Natural killer cell treated with Interleukin-12 subunit alpha and Interleukin-12 subunit beta and Interleukin-15 and Interleukin-18, amount 100 ng/mL, for 72 hours (primary cell): ENCODE measurements at regions not wholly inside any gene's neighbourhood (a gene's known extent, or its start where the extent isn't known, plus 50 kb on each side); places are given as distances from the start of the nearest gene placed in this dataset.

Source experiments
- ATAC-seq, 2 donors: fragments of 150-1000 bp; cut with Tn5 transposase in 1 of 2; sonication (Bioruptor Pico), chemical (Tn5 transposase) in 1 of 2; 2 replicates each; pipeline ENCODE4 v1.10.0; 2021
- DNase-seq: peaks from one replicate; pipeline ENCODE4 v3.0.0; 2022; ENCODE audit warnings: low spot score
- H3K27ac Mint-ChIP-seq, 2 donors: 1 replicate in 1 of 2; 2 replicates in 1 of 2; pipeline ENCODE4 v1.8.0; 2022; ENCODE audit warnings: mixed read lengths in 2 of 2, mild to moderate bottlenecking in 1 of 2, moderate library complexity in 1 of 2
- H3K27me3 Mint-ChIP-seq, 2 donors: 1 replicate in 1 of 2; 2 replicates in 1 of 2; pipeline ENCODE4 v1.8.0; 2022; ENCODE audit warnings: mixed read lengths in 2 of 2
- H3K36me3 Mint-ChIP-seq: one replicate; pipeline ENCODE4 v1.8.0; 2022; ENCODE audit warnings: mixed read lengths
- H3K4me1 Mint-ChIP-seq, 2 donors: 1 replicate in 1 of 2; 2 replicates in 1 of 2; pipeline ENCODE4 v1.8.0; 2022; ENCODE audit warnings: low read depth in 2 of 2, mixed read lengths in 2 of 2, mild to moderate bottlenecking in 1 of 2
- H3K4me3 Mint-ChIP-seq: one replicate; pipeline ENCODE4 v1.8.0; 2022; ENCODE audit warnings: mixed read lengths
- H3K9me3 Mint-ChIP-seq: 2 replicates; pipeline ENCODE4 v1.8.0; 2022; ENCODE audit warnings: mixed read lengths

DNA sequence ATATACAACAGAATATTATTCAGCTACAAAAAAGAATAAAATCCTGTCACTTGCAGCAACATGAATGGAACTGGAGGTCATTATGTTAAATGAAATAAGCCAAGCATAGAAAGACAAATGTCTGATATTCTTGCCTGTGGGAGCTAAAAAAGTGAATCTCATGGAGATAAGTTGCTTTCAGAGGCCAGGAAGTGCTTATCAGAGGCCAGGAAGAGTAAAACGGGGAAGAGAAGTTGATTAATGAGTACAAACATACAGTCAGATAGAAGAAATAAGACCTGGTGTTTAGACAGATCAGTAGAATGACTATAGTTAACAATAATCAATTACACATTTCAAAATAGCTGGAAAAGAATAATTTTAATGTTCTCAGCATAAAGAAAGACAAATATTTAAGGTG, 54.4 kb upstream of the CPHXL start:
- Mint-ChIP-seq H3K4me1 (no peaks in the 10 kb centered on the region), H3K4me3 (no peak overlapping the region), H3K27ac (no peak overlapping the region), H3K27me3 (peaks cover 40 to 72% of the 10 kb centered on the region in 2 donors), H3K9me3 (no peaks in the 10 kb centered on the region), H3K36me3 (no peaks in the 10 kb centered on the region)
- DNase-seq (no peak), ATAC-seq (no peak)

GRCh38 chr16:75781683-75782343, 55.5 kb upstream of the CPHXL start:
- DNase-seq (no peak), ATAC-seq (no peak)
- H3K4me3 Mint-ChIP-seq, result no peak overlapping the region
- H3K36me3 Mint-ChIP-seq, result no peaks in the 10 kb centered on the region
- H3K27ac Mint-ChIP-seq, result no peak overlapping the region
- H3K9me3 Mint-ChIP-seq, result no peaks in the 10 kb centered on the region
- peaks cover 40 to 68% of the 10 kb centered on the region in 2 donors for H3K27me3 Mint-ChIP-seq
- H3K4me1 Mint-ChIP-seq, result no peaks in the 10 kb centered on the region

DNA sequence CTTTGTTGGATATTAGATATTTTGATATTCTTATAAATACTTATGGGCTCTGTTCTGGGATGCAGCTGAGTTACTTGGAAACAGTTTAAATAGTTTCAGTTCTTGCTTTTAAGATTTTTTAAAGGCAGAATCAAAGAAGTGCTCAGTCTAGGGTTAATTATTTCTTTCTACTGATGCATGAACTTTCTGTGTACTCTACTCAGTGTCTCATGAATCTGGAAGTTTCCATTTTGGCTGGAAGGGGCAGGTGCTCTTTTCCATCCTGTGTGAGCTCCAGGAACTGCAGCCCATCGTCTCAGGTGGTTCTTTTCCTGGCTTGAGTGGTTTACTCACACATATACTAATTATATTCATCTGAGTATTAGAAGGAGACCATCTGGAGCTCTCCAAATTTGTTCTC, 61.1 kb upstream of the CPHXL start:
- peaks cover 28 to 44% of the 10 kb centered on the region in 2 donors for H3K27me3 Mint-ChIP-seq
- ATAC-seq (no peak), DNase-seq (no peak)
- no peak overlapping the region for H3K4me3 Mint-ChIP-seq
- no peak overlapping the region for H3K27ac Mint-ChIP-seq
- no peaks in the 10 kb centered on the region for H3K4me1 Mint-ChIP-seq
- no peaks in the 10 kb centered on the region for H3K9me3 Mint-ChIP-seq
- H3K36me3 Mint-ChIP-seq, result no peaks in the 10 kb centered on the region

DNA sequence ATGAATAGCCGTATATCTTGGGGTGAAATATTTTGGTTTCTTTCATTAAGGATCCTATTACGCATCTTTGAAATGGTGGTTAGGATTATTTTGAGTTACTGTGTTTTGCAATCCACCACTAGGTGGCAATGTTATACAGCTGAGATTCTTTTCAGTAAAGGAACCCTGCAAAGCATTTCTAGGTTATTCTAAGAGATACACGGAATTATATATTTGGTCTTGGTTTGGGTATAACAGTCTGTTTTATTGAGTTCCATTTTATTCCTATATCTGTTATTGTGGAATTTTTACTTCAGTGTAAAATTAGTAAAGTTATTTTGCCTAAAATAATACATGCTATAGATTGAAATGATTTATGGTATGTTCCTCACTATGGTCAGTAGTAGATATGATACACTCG, 62.9 kb upstream of the CPHXL start:
- Mint-ChIP-seq H3K4me3 (no peak overlapping the region), H3K27ac (no peak overlapping the region), H3K36me3 (no peaks in the 10 kb centered on the region), H3K27me3 (peaks cover 18 to 34% of the 10 kb centered on the region in 2 donors), H3K4me1 (no peaks in the 10 kb centered on the region), H3K9me3 (no peaks in the 10 kb centered on the region)
- no peak for ATAC-seq
- no peak for DNase-seq

- Mint-ChIP-seq H3K4me1 (no peaks in the 10 kb centered on the region), H3K36me3 (no peaks in the 10 kb centered on the region), H3K27ac (no peak overlapping the region), H3K9me3 (no peaks in the 10 kb centered on the region), H3K4me3 (no peak overlapping the region), H3K27me3 (peaks cover 1 to 32% of the 10 kb centered on the region in 2 donors)
- no peak for ATAC-seq
- no peak for DNase-seq
These were observed 66.6 kb upstream of the CPHXL start for GRCh38 chr16:75792771-75793492.

GRCh38 chr16:75793641-75794040, 67.4 kb upstream of the CPHXL start:
- Mint-ChIP-seq H3K27ac (no peak overlapping the region), H3K9me3 (no peaks in the 10 kb centered on the region), H3K36me3 (no peaks in the 10 kb centered on the region), H3K27me3 (peaks cover under 1 to 33% of the 10 kb centered on the region in 2 donors), H3K4me3 (no peak overlapping the region), H3K4me1 (no peaks in the 10 kb centered on the region)
- DNase-seq (no peak), ATAC-seq (no peak)

DNA sequence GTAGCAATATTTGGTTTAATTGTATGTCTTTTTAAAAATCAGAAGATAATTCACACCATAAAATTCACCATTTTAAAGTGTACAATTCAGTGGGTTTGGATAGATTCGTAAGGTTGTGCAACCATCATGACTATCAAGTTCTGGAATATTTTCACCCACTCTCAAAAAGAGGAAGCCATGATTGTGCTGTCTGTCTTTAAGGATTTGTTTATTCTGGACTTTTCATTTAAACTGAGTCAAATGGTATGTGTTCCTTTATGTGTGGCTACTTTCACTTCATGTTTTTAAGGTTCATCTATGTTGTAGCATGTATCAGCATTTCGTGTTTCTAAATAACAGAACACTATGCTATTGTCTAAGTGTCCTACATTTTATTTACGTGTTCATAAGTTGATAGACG, 68.1 kb upstream of the CPHXL start:
- Mint-ChIP-seq H3K27me3 (peaks cover 6 to 41% of the 10 kb centered on the region in 2 donors), H3K36me3 (no peaks in the 10 kb centered on the region), H3K9me3 (no peaks in the 10 kb centered on the region), H3K27ac (no peak overlapping the region), H3K4me3 (no peak overlapping the region), H3K4me1 (no peaks in the 10 kb centered on the region)
- DNase-seq (no peak), ATAC-seq (no peak)

DNA sequence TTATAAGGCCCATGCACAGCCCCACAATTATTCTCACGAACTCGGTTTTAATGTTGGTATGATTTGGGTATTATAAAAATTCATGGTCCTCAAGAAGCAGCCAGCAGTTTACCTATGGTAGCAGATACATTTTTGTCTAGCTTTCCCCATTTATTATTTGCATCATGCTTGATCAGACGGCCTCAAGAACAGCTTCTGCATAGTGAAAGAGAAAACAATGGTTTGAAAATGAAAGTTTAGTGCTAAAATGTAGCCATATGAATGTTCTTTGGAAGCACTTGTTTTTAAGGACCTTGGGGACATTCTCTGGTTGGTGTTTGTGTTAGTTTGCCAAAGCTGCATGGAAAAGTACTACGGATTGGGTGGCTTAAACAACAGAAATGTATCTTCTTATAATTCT, 72.4 kb upstream of the CPHXL start:
- Mint-ChIP-seq H3K4me1 (no peaks in the 10 kb centered on the region), H3K9me3 (no peaks in the 10 kb centered on the region), H3K27me3 (peaks cover 6 to 39% of the 10 kb centered on the region in 2 donors), H3K4me3 (no peak overlapping the region), H3K36me3 (no peaks in the 10 kb centered on the region), H3K27ac (no peak overlapping the region)
- ATAC-seq (no peak), DNase-seq (no peak)

- DNase-seq (no peak), ATAC-seq (no peak)
- Mint-ChIP-seq H3K27me3 (peaks cover 14 to 55% of the 10 kb centered on the region in 2 donors), H3K36me3 (no peaks in the 10 kb centered on the region), H3K9me3 (no peaks in the 10 kb centered on the region), H3K4me1 (no peaks in the 10 kb centered on the region), H3K27ac (no peak overlapping the region), H3K4me3 (no peak overlapping the region)
These were observed 75.0 kb upstream of the CPHXL start for GRCh38 chr16:75801307-75801706.

- no peak overlapping the region for H3K4me3 Mint-ChIP-seq
- peaks cover 14 to 48% of the 10 kb centered on the region in 2 donors for H3K27me3 Mint-ChIP-seq
- H3K9me3 Mint-ChIP-seq, result no peaks in the 10 kb centered on the region
- no peak for ATAC-seq
- no peak overlapping the region for H3K27ac Mint-ChIP-seq
- H3K36me3 Mint-ChIP-seq, result no peaks in the 10 kb centered on the region
- H3K4me1 Mint-ChIP-seq, result no peaks in the 10 kb centered on the region
- DNase-seq, result no peak
These were observed 77.5 kb upstream of the CPHXL start for GRCh38 chr16:75803753-75804152.

GRCh38 chr16:75804368-75804767, 78.1 kb upstream of the CPHXL start:
- Mint-ChIP-seq H3K36me3 (no peaks in the 10 kb centered on the region), H3K4me3 (no peak overlapping the region)

DNA sequence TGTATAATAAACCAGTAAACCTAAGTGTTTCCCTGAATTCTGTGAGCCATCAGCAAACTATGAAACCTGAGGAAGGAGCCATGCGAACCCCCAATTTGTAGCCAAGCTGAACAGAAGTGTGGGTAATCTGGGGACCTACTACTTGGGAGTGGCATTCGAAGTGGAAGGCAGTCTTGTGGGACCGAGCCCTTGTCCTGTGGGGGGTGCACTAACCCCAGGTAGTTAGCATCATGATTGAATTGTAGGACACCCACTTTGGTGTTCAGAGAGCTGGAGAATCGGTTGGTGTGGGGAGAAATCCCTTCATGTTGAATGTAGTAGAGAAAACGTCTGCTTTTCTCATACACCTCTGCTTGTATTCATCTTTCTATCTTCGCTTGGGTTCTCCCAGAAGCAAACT, 79.7 kb upstream of the CPHXL start:
- H3K4me3 Mint-ChIP-seq, result no peak overlapping the region
- H3K4me1 Mint-ChIP-seq, result no peaks in the 10 kb centered on the region
- H3K27me3 Mint-ChIP-seq, result peaks cover 10 to 36% of the 10 kb centered on the region in 2 donors
- H3K36me3 Mint-ChIP-seq, result no peaks in the 10 kb centered on the region
- no peak for ATAC-seq
- no peak overlapping the region for H3K27ac Mint-ChIP-seq
- H3K9me3 Mint-ChIP-seq, result no peaks in the 10 kb centered on the region
- DNase-seq, result no peak

More at GRCh38 chr16:75804368-75804767, 78.1 kb upstream of the CPHXL start:
- Mint-ChIP-seq H3K27me3 (peaks cover 10 to 42% of the 10 kb centered on the region in 2 donors), H3K9me3 (no peaks in the 10 kb centered on the region), H3K27ac (no peak overlapping the region), H3K4me1 (no peaks in the 10 kb centered on the region)
- no peak for ATAC-seq
- no peak for DNase-seq

GRCh38 chr16:75806487-75806886, 80.2 kb upstream of the CPHXL start:
- Mint-ChIP-seq H3K4me1 (no peaks in the 10 kb centered on the region), H3K36me3 (no peaks in the 10 kb centered on the region), H3K27ac (no peak overlapping the region), H3K27me3 (peaks cover 10 to 33% of the 10 kb centered on the region in 2 donors), H3K9me3 (no peaks in the 10 kb centered on the region), H3K4me3 (no peak overlapping the region)
- ATAC-seq (no peak), DNase-seq (no peak)

GRCh38 chr16:75810342-75810741, 84.1 kb upstream of the CPHXL start:
- Mint-ChIP-seq H3K27me3 (peaks cover 11 to 20% of the 10 kb centered on the region in 2 donors), H3K4me3 (no peak overlapping the region), H3K9me3 (no peaks in the 10 kb centered on the region), H3K36me3 (no peaks in the 10 kb centered on the region), H3K4me1 (no peaks in the 10 kb centered on the region), H3K27ac (no peak overlapping the region)
- DNase-seq (no peak), ATAC-seq (no peak)
